NCI-H748 (cell line): ENCODE measurements at regions not wholly inside any gene's neighbourhood (a gene's known extent, or its start where the extent isn't known, plus 50 kb on each side); places are given as distances from the start of the nearest gene placed in this dataset.
"Not testable (repeated sequence)": the region's sequence is repeated elsewhere in the genome, so short reads cannot be mapped to it uniquely, and the experiment has no call there.

Source experiments
- DNase-seq: peaks from one replicate; lab custom pipeline; 2025; ENCODE audit not compliant: unreplicated experiment; lab: John Stamatoyannopoulos, UW

- DNase-seq = no peak
Observed at GRCh38 chr7:132030883-132031282, 474.5 kb upstream of the PODXL start.

GRCh38 chr7:132030086-132030568 lies 473.7 kb upstream of the PODXL start:
- DNase-seq = no peak

- DNase-seq = no peak
Observed at GRCh38 chr7:132029369-132030085, 473.1 kb upstream of the PODXL start.

GRCh38 chr7:132028144-132028920 lies 471.9 kb upstream of the PODXL start:
- no peak for DNase-seq

- DNase-seq = no peak
Observed at GRCh38 chr7:132024290-132024689, 467.9 kb upstream of the PODXL start.

- DNase-seq = no peak
Observed at GRCh38 chr7:132023466-132023865, 467.0 kb upstream of the PODXL start.

- no peak for DNase-seq
Observed at GRCh38 chr7:132022188-132022587, 465.8 kb upstream of the PODXL start.

- no peak for DNase-seq
Observed at GRCh38 chr7:132019703-132020102, 463.3 kb upstream of the PODXL start.

GRCh38 chr7:132009778-132010177 lies 453.4 kb upstream of the PODXL start:
- no peak for DNase-seq

GRCh38 chr7:132004529-132004928 lies 448.1 kb upstream of the PODXL start:
- DNase-seq = no peak

GRCh38 chr7:132002343-132002968 lies 446.0 kb upstream of the PODXL start:
- DNase-seq = no peak

GRCh38 chr7:132001146-132001545 lies 444.7 kb upstream of the PODXL start:
- DNase-seq = no peak

GRCh38 chr7:131999193-131999592 lies 442.8 kb upstream of the PODXL start:
- DNase-seq = no peak

- DNase-seq = no peak
Observed at GRCh38 chr7:131995324-131995723, 438.9 kb upstream of the PODXL start.

- DNase-seq = not testable (repeated sequence)
Observed at GRCh38 chr7:131981069-131981468, 424.6 kb upstream of the PODXL start.

- not testable (repeated sequence) for DNase-seq
Observed at GRCh38 chr7:131978118-131978517, 421.7 kb upstream of the PODXL start.

- DNase-seq = no peak
Observed at GRCh38 chr7:131976411-131976810, 420.0 kb upstream of the PODXL start.

- no peak for DNase-seq
Observed at GRCh38 chr7:131974671-131975070, 418.2 kb upstream of the PODXL start.

- DNase-seq = no peak
Observed at GRCh38 chr7:131972251-131972650, 415.8 kb upstream of the PODXL start.

GRCh38 chr7:131970602-131971001 lies 414.2 kb upstream of the PODXL start:
- DNase-seq = no peak

- DNase-seq = no peak
Observed at GRCh38 chr7:131969560-131969959, 413.1 kb upstream of the PODXL start.

GRCh38 chr7:131967216-131967730 lies 410.8 kb upstream of the PODXL start:
- no peak for DNase-seq
